Skeletal muscle satellite cell (primary cell): ENCODE measurements at regions not wholly inside any gene's neighbourhood (a gene's known extent, or its start where the extent isn't known, plus 50 kb on each side); places are given as distances from the start of the nearest gene placed in this dataset.

Experiments used
- H3K27me3 ChIP-seq: 2 replicates; pipeline ENCODE4 v1.7.0; 2013; ENCODE audit warnings: low read length; ENCODE audit not compliant: control insufficient read depth, insufficient read depth
- H3K36me3 ChIP-seq: 2 replicates; pipeline ENCODE4 v1.7.0; 2013; ENCODE audit warnings: mild to moderate bottlenecking, control low read depth, low read length; ENCODE audit not compliant: insufficient read depth
- H3K4me1 ChIP-seq: 2 replicates; pipeline ENCODE4 v1.7.0; 2013; ENCODE audit warnings: low read length; ENCODE audit not compliant: control insufficient read depth, insufficient read depth
- H3K4me2 ChIP-seq: 2 replicates; pipeline ENCODE4 v1.7.0; 2013; ENCODE audit warnings: mild to moderate bottlenecking, low read length
- H3K4me3 ChIP-seq: 2 replicates; pipeline ENCODE4 v1.7.0; 2013; ENCODE audit warnings: low read length
- H3K9ac ChIP-seq: 2 replicates; pipeline ENCODE4 v1.7.0; 2013; ENCODE audit warnings: mild to moderate bottlenecking, low read depth, low read length, moderate library complexity
- H3K9me3 ChIP-seq: replicated peaks from 2 replicates; pipeline ENCODE4 v1.7.0; 2013; ENCODE audit warnings: mild to moderate bottlenecking, control low read depth, low read length

GRCh38 chr5:29382780-29383179 is 1810.7 kb upstream of the CDH6 start:
- Histone ChIP-seq H3K4me1 (no peaks in the 10 kb centered on the region), H3K9me3 (no peaks in the 10 kb centered on the region)

DNA sequence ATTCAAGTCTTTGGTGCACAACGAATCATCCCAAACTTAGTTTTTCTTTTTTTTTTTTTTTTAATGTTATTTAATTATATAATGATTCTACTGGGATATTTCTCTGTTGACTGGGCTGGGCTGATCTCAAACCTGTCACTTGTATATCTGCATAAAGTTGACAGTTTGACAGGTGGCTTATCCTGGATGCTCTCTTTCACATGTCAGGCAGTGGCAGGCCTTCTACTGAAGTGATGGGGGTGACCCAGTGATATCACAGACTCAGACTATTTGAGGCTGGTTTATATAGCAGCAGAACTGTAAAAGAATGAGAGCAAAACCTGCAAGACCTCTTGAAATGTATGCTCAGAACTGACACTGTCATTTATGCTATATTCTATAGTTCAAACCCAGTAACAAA is 1813.5 kb upstream of the CDH6 start:
- H3K4me3 ChIP-seq = no peak overlapping the region
- no peaks in the 10 kb centered on the region for H3K9me3 ChIP-seq
- no peaks in the 10 kb centered on the region for H3K4me1 ChIP-seq
- no peak overlapping the region for H3K9ac ChIP-seq
- no peak overlapping the region for H3K4me2 ChIP-seq
- H3K36me3 ChIP-seq = no peaks in the 10 kb centered on the region
- no peaks in the 10 kb centered on the region for H3K27me3 ChIP-seq

More at GRCh38 chr5:29382780-29383179, 1810.7 kb upstream of the CDH6 start:
- no peaks in the 10 kb centered on the region for H3K36me3 ChIP-seq
- no peaks in the 10 kb centered on the region for H3K27me3 ChIP-seq
- no peak overlapping the region for H3K4me3 ChIP-seq
- no peak overlapping the region for H3K9ac ChIP-seq
- no peak overlapping the region for H3K4me2 ChIP-seq

DNA sequence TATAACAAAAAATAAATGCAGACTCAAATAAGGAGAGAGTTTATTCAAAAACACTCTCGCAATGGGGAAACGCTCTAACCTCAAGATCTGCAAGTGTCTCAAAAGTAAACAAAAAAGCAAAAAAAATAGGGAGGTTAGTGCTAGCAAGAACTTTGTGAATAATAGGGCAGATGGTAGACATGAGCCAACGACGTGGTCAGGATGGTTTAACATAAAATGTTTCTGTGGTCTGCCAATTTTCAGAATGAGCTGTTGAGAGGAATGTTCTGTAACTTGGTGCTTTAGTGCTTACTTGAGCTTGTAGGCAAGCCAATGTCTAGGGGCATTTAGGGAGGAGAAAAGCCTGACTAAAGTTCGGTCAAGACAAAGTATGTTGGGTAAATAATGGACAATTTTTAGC is 1813.9 kb upstream of the CDH6 start:
- H3K4me2 ChIP-seq = no peak overlapping the region
- no peaks in the 10 kb centered on the region for H3K27me3 ChIP-seq
- H3K9ac ChIP-seq = no peak overlapping the region
- no peak overlapping the region for H3K4me3 ChIP-seq
- no peaks in the 10 kb centered on the region for H3K36me3 ChIP-seq
- H3K4me1 ChIP-seq = no peaks in the 10 kb centered on the region
- H3K9me3 ChIP-seq = no peaks in the 10 kb centered on the region

DNA sequence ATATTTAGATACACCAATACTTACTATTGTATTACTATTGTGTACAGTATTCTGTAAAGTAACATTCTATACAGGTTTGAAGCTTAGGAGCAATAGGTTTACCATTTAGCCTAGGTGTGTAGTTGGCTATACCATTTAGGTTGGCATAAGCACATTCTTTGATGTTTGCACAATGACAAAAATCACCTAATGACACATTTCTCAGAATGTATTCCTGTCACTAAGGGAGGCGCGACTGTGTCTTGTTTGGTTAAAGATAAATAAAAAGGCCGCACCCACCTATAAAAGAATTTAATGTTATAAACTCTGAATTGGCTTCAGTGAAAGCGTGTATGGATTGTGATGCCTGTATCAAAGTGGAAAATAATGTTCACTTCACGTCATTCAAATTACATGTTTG is 1815.4 kb upstream of the CDH6 start:
- H3K4me1 ChIP-seq = no peaks in the 10 kb centered on the region
- H3K4me3 ChIP-seq = no peak overlapping the region
- H3K9ac ChIP-seq = no peak overlapping the region
- H3K27me3 ChIP-seq = no peaks in the 10 kb centered on the region
- no peaks in the 10 kb centered on the region for H3K9me3 ChIP-seq
- H3K4me2 ChIP-seq = no peak overlapping the region
- no peaks in the 10 kb centered on the region for H3K36me3 ChIP-seq

GRCh38 chr5:29370248-29370647 is 1823.2 kb upstream of the CDH6 start:
- H3K9ac ChIP-seq = no peak overlapping the region
- no peak overlapping the region for H3K4me2 ChIP-seq
- no peak overlapping the region for H3K4me3 ChIP-seq
- H3K27me3 ChIP-seq = no peaks in the 10 kb centered on the region
- H3K36me3 ChIP-seq = no peaks in the 10 kb centered on the region
- H3K9me3 ChIP-seq = no peaks in the 10 kb centered on the region
- H3K4me1 ChIP-seq = no peaks in the 10 kb centered on the region

- H3K27me3 ChIP-seq = no peaks in the 10 kb centered on the region
- no peak overlapping the region for H3K4me3 ChIP-seq
- H3K4me2 ChIP-seq = no peak overlapping the region
- H3K36me3 ChIP-seq = no peaks in the 10 kb centered on the region
- no peak overlapping the region for H3K9ac ChIP-seq
- H3K4me1 ChIP-seq = no peaks in the 10 kb centered on the region
- H3K9me3 ChIP-seq = peaks cover 5% of the 10 kb centered on the region
Observed at GRCh38 chr5:29367176-29367833, 1826.2 kb upstream of the CDH6 start.

DNA sequence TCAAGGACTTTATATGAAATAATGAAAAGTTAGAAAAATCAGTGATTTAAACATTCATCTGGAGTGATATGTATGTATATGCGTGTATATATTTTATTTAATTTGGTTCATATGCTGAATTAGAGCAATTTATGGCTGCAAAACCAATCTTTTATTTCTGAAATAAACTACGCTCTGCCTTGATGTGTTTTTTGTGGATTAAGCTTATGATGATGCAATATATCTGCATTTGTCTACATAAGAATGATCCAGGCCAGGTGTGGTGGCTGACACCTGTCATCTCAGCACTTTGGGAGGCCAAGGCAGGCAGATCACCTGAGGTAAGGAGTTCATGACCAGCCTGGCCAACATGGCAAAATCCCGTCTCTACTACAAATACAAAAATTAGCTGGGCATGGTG is 1842.3 kb upstream of the CDH6 start:
- no peaks in the 10 kb centered on the region for H3K36me3 ChIP-seq
- H3K9me3 ChIP-seq = no peaks in the 10 kb centered on the region
- H3K4me2 ChIP-seq = no peak overlapping the region
- H3K27me3 ChIP-seq = no peaks in the 10 kb centered on the region
- H3K4me1 ChIP-seq = no peaks in the 10 kb centered on the region
- H3K4me3 ChIP-seq = no peak overlapping the region
- H3K9ac ChIP-seq = no peak overlapping the region

DNA sequence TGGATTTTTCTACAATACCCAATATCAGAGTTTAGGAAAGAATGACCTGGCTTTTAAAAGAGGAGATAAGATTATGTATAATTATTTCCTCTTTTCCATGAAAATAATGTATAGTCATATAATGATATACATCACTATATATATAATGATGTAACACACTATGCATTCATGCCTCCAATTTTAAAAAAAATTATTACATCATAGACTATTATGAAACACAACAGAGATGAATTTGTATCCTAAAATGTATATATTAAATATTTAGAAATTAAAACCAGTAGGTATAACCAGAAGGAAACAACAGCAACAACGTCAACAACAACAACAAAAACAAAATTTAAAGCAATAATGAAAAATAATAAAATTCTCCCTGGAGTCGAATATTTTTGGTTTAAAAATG is 1856.5 kb upstream of the CDH6 start:
- no peaks in the 10 kb centered on the region for H3K4me1 ChIP-seq
- no peaks in the 10 kb centered on the region for H3K36me3 ChIP-seq
- no peak overlapping the region for H3K4me3 ChIP-seq
- H3K9ac ChIP-seq = no peak overlapping the region
- H3K27me3 ChIP-seq = no peaks in the 10 kb centered on the region
- H3K9me3 ChIP-seq = peaks cover 3% of the 10 kb centered on the region
- H3K4me2 ChIP-seq = no peak overlapping the region

DNA sequence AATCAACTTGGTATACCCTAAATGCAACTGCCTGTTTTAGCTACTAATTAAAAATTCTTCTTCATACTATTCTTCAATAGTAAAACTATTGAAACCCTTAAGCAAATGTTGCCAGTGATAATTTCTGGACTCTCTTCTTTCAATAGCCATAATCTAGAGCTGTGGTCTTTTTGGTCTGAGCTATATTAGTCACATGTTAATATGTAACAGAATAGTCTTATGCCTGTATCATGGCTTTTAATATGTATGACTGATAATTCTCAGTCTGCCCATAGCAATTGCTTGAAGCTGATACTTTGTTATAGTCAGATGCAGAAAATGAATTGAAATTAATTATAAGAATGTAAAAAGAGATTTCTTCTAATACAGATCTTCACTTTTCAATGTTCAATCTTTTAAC is 1871.9 kb upstream of the CDH6 start:
- Histone ChIP-seq H3K27me3 (no peaks in the 10 kb centered on the region), H3K9me3 (peaks cover 3% of the 10 kb centered on the region), H3K36me3 (no peaks in the 10 kb centered on the region), H3K9ac (no peak overlapping the region), H3K4me2 (no peak overlapping the region), H3K4me1 (no peaks in the 10 kb centered on the region), H3K4me3 (no peak overlapping the region)

GRCh38 chr5:29309359-29309758 is 1884.1 kb upstream of the CDH6 start:
- Histone ChIP-seq H3K4me1 (no peaks in the 10 kb centered on the region), H3K4me3 (no peak overlapping the region)

DNA sequence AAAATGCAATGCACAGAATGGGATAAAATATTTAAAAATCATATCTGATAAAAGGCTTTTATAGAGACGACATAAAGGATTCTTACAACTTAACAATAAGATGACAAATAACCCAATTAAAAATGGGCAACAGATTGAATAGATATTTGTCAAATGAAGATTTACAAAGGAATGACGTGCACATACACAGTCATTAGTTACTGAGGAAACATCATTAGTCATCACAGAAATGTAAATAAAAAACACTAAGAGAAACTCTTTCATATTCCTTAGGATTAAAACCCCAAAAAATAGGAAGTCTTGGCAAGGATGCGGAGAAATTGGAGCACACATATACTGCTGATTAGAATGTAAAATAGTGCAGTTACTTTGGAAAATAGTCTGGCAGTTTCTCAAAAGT is 1886.0 kb upstream of the CDH6 start:
- Histone ChIP-seq H3K9me3 (no peaks in the 10 kb centered on the region), H3K4me2 (no peak overlapping the region), H3K9ac (no peak overlapping the region), H3K27me3 (no peaks in the 10 kb centered on the region), H3K4me3 (no peak overlapping the region), H3K36me3 (no peaks in the 10 kb centered on the region), H3K4me1 (no peaks in the 10 kb centered on the region)

More at GRCh38 chr5:29309359-29309758, 1884.1 kb upstream of the CDH6 start:
- H3K36me3 ChIP-seq = no peaks in the 10 kb centered on the region
- no peak overlapping the region for H3K4me2 ChIP-seq
- no peaks in the 10 kb centered on the region for H3K9me3 ChIP-seq
- H3K9ac ChIP-seq = no peak overlapping the region
- H3K27me3 ChIP-seq = no peaks in the 10 kb centered on the region

DNA sequence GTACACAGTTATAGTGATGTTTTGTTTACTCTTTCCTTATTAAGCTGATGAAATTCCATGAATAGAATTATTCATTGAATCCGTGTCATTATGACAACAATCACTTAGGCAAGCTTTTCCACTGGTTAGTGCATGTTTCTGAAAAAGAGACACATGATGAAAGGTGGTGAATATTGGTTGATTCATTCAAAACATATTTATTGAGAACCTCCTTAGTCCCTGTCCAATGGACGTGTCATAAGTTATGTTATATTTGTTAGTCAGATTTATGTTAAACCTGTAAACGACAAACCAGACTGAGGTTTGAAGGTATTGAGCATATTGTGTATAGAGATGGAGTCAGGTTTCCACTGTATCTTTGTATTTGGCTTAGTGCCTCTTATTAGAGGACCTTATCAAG is 1888.9 kb upstream of the CDH6 start:
- Histone ChIP-seq H3K27me3 (no peaks in the 10 kb centered on the region), H3K9me3 (no peaks in the 10 kb centered on the region), H3K4me3 (no peak overlapping the region), H3K4me2 (no peak overlapping the region), H3K4me1 (no peaks in the 10 kb centered on the region), H3K9ac (no peak overlapping the region), H3K36me3 (no peaks in the 10 kb centered on the region)
